Psoas muscle (tissue), 7 donors: ENCODE measurements at regions not wholly inside any gene's neighbourhood (a gene's known extent, or its start where the extent isn't known, plus 50 kb on each side); places are given as distances from the start of the nearest gene placed in this dataset.

Source experiments
- ATAC-seq, 4 donors: fragments of 200-7000 bp; cut with Tn5 transposase; one replicate each; pipeline ENCODE4 v1.9.1; 2020; ENCODE audit warnings: moderate library complexity in 3 of 4, mild to moderate bottlenecking in 2 of 4
- DNase-seq, 2 donors: peaks; one replicate each; pipeline ENCODE4 v3.0.0-alpha.2; 2020
- H3K27ac ChIP-seq: fragments of 200-600 bp; one replicate; pipeline ENCODE4 v1.8.0; 2022
- H3K27me3 ChIP-seq, 3 donors: fragments of 200-600 bp in 1 of 3; one replicate each; pipeline versions ENCODE4 v1.6.1 to v1.8.0; 2013 to 2022; ENCODE audit warnings: low read length in 2 of 3, mild to moderate bottlenecking in 2 of 3, moderate library complexity in 1 of 3; ENCODE audit not compliant: insufficient read depth in 3 of 3
- H3K36me3 ChIP-seq, 2 donors: fragments of 200-600 bp in 1 of 2; one replicate each; pipeline versions ENCODE4 v1.6.1 to v1.8.0; 2013 to 2022; ENCODE audit warnings: low read depth in 1 of 2, mild to moderate bottlenecking in 1 of 2, moderate library complexity in 1 of 2; ENCODE audit not compliant: insufficient read depth in 1 of 2
- H3K4me1 ChIP-seq: fragments of 200-600 bp; one replicate; pipeline ENCODE4 v1.8.0; 2022
- H3K4me3 ChIP-seq: fragments of 200-600 bp; one replicate; pipeline ENCODE4 v1.8.0; 2022; ENCODE audit warnings: mild to moderate bottlenecking
- H3K9me3 ChIP-seq: fragments of 200-600 bp; one replicate; pipeline ENCODE4 v1.8.0; 2022
- WGBS, 3 donors: extraction: QIAGEN DNeasy Blood & Tissue Kit; methylation state at CpG; one replicate each; pipeline versions ENCODE4 v1.1.6 to v1.1.7; 2013; 5-methylcytosine and 5-hydroxymethylcytosine counted together
- intact Hi-C, 2 donors: fragments of 100-400 bp; cut with DNase I; formaldehyde crosslinking; loops; one replicate each; pipeline versions ENCODE4 v1.11.0 to v1.14.2; 2022
- TF ChIP-seq, protein P1 (sequence below): fragments of 200-600 bp; IDR thresholded peaks from one replicate; pipeline ENCODE4 v1.8.0; 2022; ENCODE audit warnings: antibody characterized with exemption
- donor health status: healthy with polysubstance abuse.
- donor health status: DM: no; HTN: no; CAD: no; lungs with moderate emphysema.
- donor health status: Bipolar disorder and iron deficiency.
- donor health status: healthy.
- donor health status: DM: yes; HTN: yes; CAD: no.
- donor health status: DM: no; HTN: no; CAD: no.
- donor health status: DM: yes; HTN: yes; CAD: no.

DNA sequence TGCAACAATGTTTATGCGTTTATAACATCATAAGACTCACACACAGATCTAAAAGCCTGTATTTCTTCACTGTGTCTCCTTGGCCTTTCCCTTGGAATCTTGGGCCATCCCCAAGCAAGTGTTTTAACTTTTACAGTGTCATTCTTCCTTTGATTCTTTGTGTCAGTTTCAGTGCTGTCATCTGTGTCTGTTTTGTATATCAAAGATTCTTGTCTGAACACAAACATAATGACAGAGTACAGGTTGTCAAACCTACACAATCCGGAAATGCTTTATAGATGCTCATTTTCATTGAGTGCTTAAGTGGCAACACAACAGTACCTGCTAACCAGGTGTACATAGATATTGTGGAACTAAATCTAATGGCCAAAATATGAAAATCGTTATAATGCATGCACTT lies 1500.0 kb downstream of the TECRL start:
- DNase-seq (no peak), ATAC-seq (no peak)
- TF ChIP-seq, protein P1, sequence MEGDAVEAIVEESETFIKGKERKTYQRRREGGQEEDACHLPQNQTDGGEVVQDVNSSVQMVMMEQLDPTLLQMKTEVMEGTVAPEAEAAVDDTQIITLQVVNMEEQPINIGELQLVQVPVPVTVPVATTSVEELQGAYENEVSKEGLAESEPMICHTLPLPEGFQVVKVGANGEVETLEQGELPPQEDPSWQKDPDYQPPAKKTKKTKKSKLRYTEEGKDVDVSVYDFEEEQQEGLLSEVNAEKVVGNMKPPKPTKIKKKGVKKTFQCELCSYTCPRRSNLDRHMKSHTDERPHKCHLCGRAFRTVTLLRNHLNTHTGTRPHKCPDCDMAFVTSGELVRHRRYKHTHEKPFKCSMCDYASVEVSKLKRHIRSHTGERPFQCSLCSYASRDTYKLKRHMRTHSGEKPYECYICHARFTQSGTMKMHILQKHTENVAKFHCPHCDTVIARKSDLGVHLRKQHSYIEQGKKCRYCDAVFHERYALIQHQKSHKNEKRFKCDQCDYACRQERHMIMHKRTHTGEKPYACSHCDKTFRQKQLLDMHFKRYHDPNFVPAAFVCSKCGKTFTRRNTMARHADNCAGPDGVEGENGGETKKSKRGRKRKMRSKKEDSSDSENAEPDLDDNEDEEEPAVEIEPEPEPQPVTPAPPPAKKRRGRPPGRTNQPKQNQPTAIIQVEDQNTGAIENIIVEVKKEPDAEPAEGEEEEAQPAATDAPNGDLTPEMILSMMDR = no peak
- Histone ChIP-seq H3K36me3 (no peaks in the 10 kb centered on the region), H3K4me3 (no peak overlapping the region), H3K27me3 (no peaks in the 10 kb centered on the region), H3K4me1 (no peaks in the 10 kb centered on the region), H3K9me3 (no peaks in the 10 kb centered on the region), H3K27ac (no peak overlapping the region)
- intact Hi-C loops = no loop called here
- WGBS, 3 donors = 76 to 83% (median 81%) methylated on average over 3 of the region's 3 CpGs

DNA sequence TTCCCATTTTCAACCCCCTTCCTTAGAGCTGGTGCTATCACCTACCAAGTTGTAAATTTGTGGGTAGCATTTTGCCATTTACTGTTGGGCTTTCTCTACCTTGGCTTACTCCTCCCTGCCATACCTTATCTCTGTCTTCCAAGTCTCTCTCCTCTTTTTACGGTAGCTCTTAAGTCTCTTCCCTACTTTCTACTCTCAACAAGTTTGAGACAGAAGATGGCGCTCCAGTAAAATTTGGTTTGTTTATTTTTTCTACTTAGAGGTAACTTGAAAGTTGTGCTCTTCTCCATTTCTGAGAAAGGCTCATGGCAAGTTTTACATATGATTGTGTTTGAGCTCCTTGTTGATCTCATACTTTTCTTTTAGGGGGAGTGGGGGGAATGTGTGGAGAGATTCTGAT lies 1508.1 kb downstream of the TECRL start:
- ATAC-seq (no peak), DNase-seq (no peak)
- H3K9me3 ChIP-seq = no peaks in the 10 kb centered on the region
- no peak overlapping the region for H3K4me3 ChIP-seq
- H3K4me1 ChIP-seq = no peaks in the 10 kb centered on the region
- TF ChIP-seq, protein P1 = no peak
- intact Hi-C loops = no loop called here
- 84 to 95% (median 90%) methylated on average over 2 of the region's 2 CpGs for WGBS, 3 donors
- H3K27ac ChIP-seq = no peak overlapping the region
- H3K36me3 ChIP-seq = no peaks in the 10 kb centered on the region
- H3K27me3 ChIP-seq = no peaks in the 10 kb centered on the region

DNA sequence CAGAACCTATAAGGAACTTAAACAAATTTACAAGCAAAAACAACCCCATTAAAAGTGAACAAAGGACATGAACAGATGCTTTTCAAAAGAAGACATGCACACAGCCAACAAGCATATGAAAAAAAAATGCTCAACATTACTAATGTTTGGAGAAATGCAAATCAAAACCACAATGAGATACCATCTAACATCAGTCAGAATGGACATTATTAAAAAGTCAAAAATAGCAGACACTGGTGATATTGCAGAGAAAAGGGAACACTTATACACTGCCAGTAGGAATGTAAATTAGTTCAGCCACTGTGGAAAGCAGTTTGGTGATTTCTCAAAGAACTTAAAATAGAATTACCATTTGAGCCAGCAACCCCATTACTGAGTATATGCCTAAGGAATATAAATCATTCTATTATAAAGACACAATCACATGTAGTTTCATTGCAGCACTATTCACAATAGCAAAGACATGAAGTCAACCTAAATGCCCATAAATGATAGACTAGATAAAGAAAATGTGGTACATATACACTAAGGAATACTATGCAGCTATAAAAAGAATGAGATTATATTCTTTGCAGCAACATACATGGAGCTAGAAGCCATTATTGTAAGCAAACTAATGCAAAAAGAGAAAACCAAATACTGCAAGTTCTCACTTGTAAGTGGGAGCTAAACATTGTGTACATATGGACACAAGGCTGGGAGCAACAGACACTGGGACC lies 1509.4 kb downstream of the TECRL start:
- TF ChIP-seq, protein P1 = no peak

DNA sequence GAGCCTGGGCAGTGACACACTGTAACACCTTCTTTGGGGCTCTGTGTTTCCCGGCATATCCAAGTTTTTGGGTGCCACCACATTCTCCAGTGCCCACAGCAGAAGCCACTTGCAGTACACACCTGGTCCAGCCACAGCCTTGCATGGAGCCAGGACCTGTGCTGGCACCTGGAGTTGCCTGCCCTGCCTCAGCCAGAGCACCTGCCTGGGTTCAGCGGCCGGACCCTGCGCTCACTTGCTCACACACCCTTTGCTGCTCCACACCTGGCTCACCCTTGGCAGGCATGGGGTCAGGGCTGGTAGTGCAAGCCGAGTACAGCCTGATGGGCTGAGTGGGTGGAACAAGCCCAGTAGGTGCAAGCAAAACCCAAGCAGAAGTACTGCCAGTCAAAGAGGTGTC lies 1511.1 kb downstream of the TECRL start:
- Histone ChIP-seq H3K4me1 (no peaks in the 10 kb centered on the region), H3K9me3 (no peaks in the 10 kb centered on the region), H3K36me3 (no peaks in the 10 kb centered on the region), H3K4me3 (no peak overlapping the region), H3K27ac (no peak overlapping the region), H3K27me3 (no peaks in the 10 kb centered on the region)
- DNase-seq (peak in 1 of 2 donors; percentile 36), ATAC-seq (no peak)
- TF ChIP-seq, protein P1 = no peak
- intact Hi-C loops = no loop called here
- WGBS, 3 donors = 67 to 89% (median 87%) methylated on average over 5 of the region's 5 CpGs

More for the DNA sequence above, 1509.4 kb downstream of the TECRL start:
- ATAC-seq (no peak), DNase-seq (no peak)
- intact Hi-C loops = no loop called here
- Histone ChIP-seq H3K36me3 (no peaks in the 10 kb centered on the region), H3K9me3 (no peaks in the 10 kb centered on the region), H3K4me3 (no peak overlapping the region), H3K27me3 (no peaks in the 10 kb centered on the region), H3K27ac (no peak overlapping the region), H3K4me1 (no peaks in the 10 kb centered on the region)

- H3K4me1 ChIP-seq = no peaks in the 10 kb centered on the region
- no peaks in the 10 kb centered on the region for H3K27me3 ChIP-seq
- H3K4me3 ChIP-seq = no peak overlapping the region
- no peak for ATAC-seq
- no peak overlapping the region for H3K27ac ChIP-seq
- DNase-seq = no peak
- intact Hi-C loops = no loop called here
- TF ChIP-seq, protein P1 = no peak
- H3K9me3 ChIP-seq = no peaks in the 10 kb centered on the region
- WGBS, 3 donors = 65 to 69% (median 67%) methylated on average over 2 to 3 of the region's 3 CpGs
- H3K36me3 ChIP-seq = no peaks in the 10 kb centered on the region
Measured at GRCh38 chr4:62896721-62897120, 1512.5 kb downstream of the TECRL start.
